Uterus (tissue), 2 donors: ENCODE measurements at regions not wholly inside any gene's neighbourhood (a gene's known extent, or its start where the extent isn't known, plus 50 kb on each side); places are given as distances from the start of the nearest gene placed in this dataset.

Experiments used
- POLR2A ChIP-seq, 2 donors: fragments of 450-650 bp; IDR thresholded peaks; one replicate each; pipeline ENCODE4 v1.6.1; 2016; ENCODE audit warnings: antibody characterized with exemption in 2 of 2, mild to moderate bottlenecking in 1 of 2, moderate library complexity in 1 of 2
- TF ChIP-seq, protein P1 (sequence below), 4 experiments: fragments of 200-600 bp in 2 of 4; fragments of 450-650 bp in 2 of 4; sonication (generic) in 2 of 4; IDR thresholded peaks; one replicate each; pipeline ENCODE4 v1.5.1; 2016 to 2019; ENCODE audit warnings: antibody characterized with exemption in 4 of 4, mild to moderate bottlenecking in 2 of 4, moderate library complexity in 1 of 4

DNA sequence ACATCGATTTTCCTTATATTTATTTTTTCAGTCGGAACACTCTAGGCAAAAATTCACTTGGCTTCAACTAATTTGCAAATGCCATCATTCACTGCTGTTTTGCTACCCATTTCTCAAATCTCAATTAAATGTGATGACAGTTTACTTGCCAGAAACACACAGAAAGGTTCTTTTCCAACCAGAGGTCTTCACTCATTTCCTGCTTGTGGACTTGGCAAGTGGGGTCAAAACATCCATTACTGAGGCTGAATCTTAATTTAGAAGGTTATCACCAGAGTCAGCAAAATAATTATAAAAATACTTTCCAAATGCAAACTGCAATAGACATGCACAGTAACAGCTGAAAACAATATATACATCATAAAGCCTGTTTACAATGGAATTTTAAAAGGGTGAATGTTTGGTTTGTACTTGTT lies 625.4 kb upstream of the TBL1XR1 start:
- TF ChIP-seq, protein P1, sequence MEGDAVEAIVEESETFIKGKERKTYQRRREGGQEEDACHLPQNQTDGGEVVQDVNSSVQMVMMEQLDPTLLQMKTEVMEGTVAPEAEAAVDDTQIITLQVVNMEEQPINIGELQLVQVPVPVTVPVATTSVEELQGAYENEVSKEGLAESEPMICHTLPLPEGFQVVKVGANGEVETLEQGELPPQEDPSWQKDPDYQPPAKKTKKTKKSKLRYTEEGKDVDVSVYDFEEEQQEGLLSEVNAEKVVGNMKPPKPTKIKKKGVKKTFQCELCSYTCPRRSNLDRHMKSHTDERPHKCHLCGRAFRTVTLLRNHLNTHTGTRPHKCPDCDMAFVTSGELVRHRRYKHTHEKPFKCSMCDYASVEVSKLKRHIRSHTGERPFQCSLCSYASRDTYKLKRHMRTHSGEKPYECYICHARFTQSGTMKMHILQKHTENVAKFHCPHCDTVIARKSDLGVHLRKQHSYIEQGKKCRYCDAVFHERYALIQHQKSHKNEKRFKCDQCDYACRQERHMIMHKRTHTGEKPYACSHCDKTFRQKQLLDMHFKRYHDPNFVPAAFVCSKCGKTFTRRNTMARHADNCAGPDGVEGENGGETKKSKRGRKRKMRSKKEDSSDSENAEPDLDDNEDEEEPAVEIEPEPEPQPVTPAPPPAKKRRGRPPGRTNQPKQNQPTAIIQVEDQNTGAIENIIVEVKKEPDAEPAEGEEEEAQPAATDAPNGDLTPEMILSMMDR (IDR thresholded peaks at IDR 0.05): no peak
- TF ChIP-seq POLR2A (IDR thresholded peaks at IDR 0.05): no peak
